ENCODE measurements at regions not wholly inside any gene's neighbourhood (a gene's known extent, or its start where the extent isn't known, plus 50 kb on each side); places are given as distances from the start of the nearest gene placed in this dataset.
A peak's percentile ranks its signal among the peaks of the same experiment; 100 is the strongest.

GRCh38 chr12:61810486-61810885, 449.7 kb upstream of the USP15 start:
- no peak for DNase-seq (ENCODE audit: low read depth)
- no peak overlapping the region for H3K4me3 ChIP-seq (ENCODE audit: control insufficient read depth, low read depth, low read length)
- TF ChIP-seq CTCF (conservative IDR thresholded peaks at IDR 0.05; ENCODE audit: control insufficient read depth, insufficient read depth, low read depth, low read length), result no peak

GRCh38 chr12:61821381-61821780, 438.8 kb upstream of the USP15 start:
- DNase-seq (ENCODE audit: low read depth), result peak; percentile 4
- TF ChIP-seq CTCF (conservative IDR thresholded peaks at IDR 0.05; ENCODE audit: control insufficient read depth, insufficient read depth, low read depth, low read length), result no peak
- no peak overlapping the region for H3K4me3 ChIP-seq (ENCODE audit: control insufficient read depth, low read depth, low read length)

- no peak overlapping the region for H3K4me3 ChIP-seq (ENCODE audit: control insufficient read depth, low read depth, low read length)
- no peak for TF ChIP-seq CTCF (conservative IDR thresholded peaks at IDR 0.05; ENCODE audit: control insufficient read depth, insufficient read depth, low read depth, low read length)
- DNase-seq (ENCODE audit: low read depth), result no peak
Observed at GRCh38 chr12:61823102-61823501, 437.1 kb upstream of the USP15 start.

- no peak overlapping the region for H3K4me3 ChIP-seq (ENCODE audit: control insufficient read depth, low read depth, low read length)
- DNase-seq (ENCODE audit: low read depth), result no peak
- TF ChIP-seq CTCF (conservative IDR thresholded peaks at IDR 0.05; ENCODE audit: control insufficient read depth, insufficient read depth, low read depth, low read length), result no peak
Observed at GRCh38 chr12:61846765-61847164, 413.4 kb upstream of the USP15 start.

GRCh38 chr12:61848893-61849292, 411.3 kb upstream of the USP15 start:
- no peak for DNase-seq (ENCODE audit: low read depth)
- no peak overlapping the region for H3K4me3 ChIP-seq (ENCODE audit: control insufficient read depth, low read depth, low read length)
- TF ChIP-seq CTCF (conservative IDR thresholded peaks at IDR 0.05; ENCODE audit: control insufficient read depth, insufficient read depth, low read depth, low read length), result no peak

- no peak for DNase-seq (ENCODE audit: low read depth)
- TF ChIP-seq CTCF (conservative IDR thresholded peaks at IDR 0.05; ENCODE audit: control insufficient read depth, insufficient read depth, low read depth, low read length), result no peak
Observed at GRCh38 chr12:61853945-61854344, 406.3 kb upstream of the USP15 start.

GRCh38 chr12:61854902-61855301, 405.3 kb upstream of the USP15 start:
- no peak overlapping the region for H3K4me3 ChIP-seq (ENCODE audit: control insufficient read depth, low read depth, low read length)
- DNase-seq (ENCODE audit: low read depth), result peak; percentile 24
- TF ChIP-seq CTCF (conservative IDR thresholded peaks at IDR 0.05; ENCODE audit: control insufficient read depth, insufficient read depth, low read depth, low read length), result no peak

More at GRCh38 chr12:61853945-61854344, 406.3 kb upstream of the USP15 start:
- H3K4me3 ChIP-seq (ENCODE audit: control insufficient read depth, low read depth, low read length), result no peak overlapping the region

All from fibroblast of mammary gland (primary cell).